Body of pancreas (tissue), 4 donors: ENCODE measurements at regions not wholly inside any gene's neighbourhood (a gene's known extent, or its start where the extent isn't known, plus 50 kb on each side); places are given as distances from the start of the nearest gene placed in this dataset.

Source experiments
- CTCF ChIP-seq, 7 experiments: fragments of 450-650 bp in 4 of 7; fragments of 200-600 bp in 3 of 7; sonication (generic) in 3 of 7; IDR thresholded peaks; one replicate each; pipeline ENCODE4 v1.5.1; 2016 to 2019; ENCODE audit warnings: antibody characterized with exemption in 7 of 7
- POLR2A ChIP-seq, 3 donors: fragments of 450-650 bp; IDR thresholded peaks; one replicate each; pipeline ENCODE4 v1.6.1; 2016; ENCODE audit warnings: antibody characterized with exemption in 3 of 3, mild to moderate bottlenecking in 2 of 3

- TF ChIP-seq CTCF (IDR thresholded peaks at IDR 0.05) (no peak), POLR2A (IDR thresholded peaks at IDR 0.05) (no peak)
Measured at GRCh38 chr5:45189481-45189880, 380.7 kb downstream of the MRPS30 start.
